H1 (cell line): ENCODE measurements at regions not wholly inside any gene's neighbourhood (a gene's known extent, or its start where the extent isn't known, plus 50 kb on each side); places are given as distances from the start of the nearest gene placed in this dataset.

ENCODE experiments used
- CEBPB ChIP-seq: IDR thresholded peaks from 2 replicates; pipeline ENCODE4 v1.6.1; 2012; ENCODE audit warnings: low read depth, low read length
- CTCF ChIP-seq, 3 experiments: IDR thresholded peaks; 1 replicate in 2 of 3; 2 replicates in 1 of 3; pipeline versions ENCODE4 v1.5.1 to v1.6.1; 2011; ENCODE audit warnings: low read length in 3 of 3, mild to moderate bottlenecking in 3 of 3, inconsistent platforms in 2 of 3, low read depth in 1 of 3, moderate library complexity in 1 of 3; ENCODE audit not compliant: insufficient read depth in 1 of 3; ENCODE audit errors: control extremely low read depth in 1 of 3
- EZH2 ChIP-seq: fragments of 200-600 bp; sonication (generic); IDR thresholded peaks from 2 replicates; pipeline ENCODE4 v1.7.1; 2012; ENCODE audit warnings: low read depth, mild to moderate bottlenecking, moderate library complexity, low read length, inconsistent platforms; ENCODE audit not compliant: severe bottlenecking
- FOSL1 ChIP-seq: IDR thresholded peaks from 2 replicates; pipeline ENCODE4 v1.6.1; 2011; ENCODE audit warnings: mild to moderate bottlenecking, low read depth, low read length, moderate library complexity; ENCODE audit not compliant: insufficient read depth
- HDAC2 ChIP-seq, 2 experiments: fragments of 300-600 bp in 1 of 2; sonication (generic) in 1 of 2; IDR thresholded peaks; 2 replicates each; pipeline ENCODE4 v1.6.1; 2011 to 2012; ENCODE audit warnings: low read depth in 2 of 2, low read length in 2 of 2, mild to moderate bottlenecking in 2 of 2, moderate library complexity in 2 of 2, borderline replicate concordance in 1 of 2, inconsistent platforms in 1 of 2
- JUN ChIP-seq: IDR thresholded peaks from 2 replicates; pipeline ENCODE4 v1.6.1; 2011; ENCODE audit warnings: low read depth, mild to moderate bottlenecking, improper control_type of control experiment, low read length
- KDM5A ChIP-seq: fragments of 200-600 bp; IDR thresholded peaks from 2 replicates; pipeline ENCODE4 v1.7.1; 2012; ENCODE audit warnings: mild to moderate bottlenecking, low read length, inconsistent platforms, mixed read lengths
- MAFK ChIP-seq: IDR thresholded peaks from 2 replicates; pipeline ENCODE4 v1.6.1; 2012; ENCODE audit warnings: low read depth, mild to moderate bottlenecking, improper control_type of control experiment, low read length
- POLR2A ChIP-seq, 2 experiments: IDR thresholded peaks; 1 replicate in 1 of 2; 2 replicates in 1 of 2; pipeline ENCODE4 v1.6.1; 2011; ENCODE audit warnings: low read depth in 2 of 2, low read length in 2 of 2, mild to moderate bottlenecking in 2 of 2; ENCODE audit errors: control extremely low read depth in 1 of 2
- POLR2AphosphoS5 ChIP-seq: IDR thresholded peaks from 2 replicates; pipeline ENCODE4 v1.6.1; 2011; ENCODE audit warnings: low read depth, low read length
- RXRA ChIP-seq: IDR thresholded peaks from 2 replicates; pipeline ENCODE4 v1.6.1; 2011; ENCODE audit warnings: low read depth, mild to moderate bottlenecking, low read length, moderate library complexity; ENCODE audit not compliant: insufficient read depth
- SIX5 ChIP-seq: IDR thresholded peaks from 2 replicates; pipeline ENCODE4 v1.6.1; 2011; ENCODE audit warnings: mild to moderate bottlenecking, low read depth, low read length
- TAF1 ChIP-seq: IDR thresholded peaks from 2 replicates; pipeline ENCODE4 v1.6.1; 2011; ENCODE audit warnings: mild to moderate bottlenecking, low read depth, low read length
- TF ChIP-seq, protein P1 (sequence below): IDR thresholded peaks from 2 replicates; pipeline ENCODE4 v1.6.1; 2012; ENCODE audit warnings: low read length, inconsistent platforms

DNA sequence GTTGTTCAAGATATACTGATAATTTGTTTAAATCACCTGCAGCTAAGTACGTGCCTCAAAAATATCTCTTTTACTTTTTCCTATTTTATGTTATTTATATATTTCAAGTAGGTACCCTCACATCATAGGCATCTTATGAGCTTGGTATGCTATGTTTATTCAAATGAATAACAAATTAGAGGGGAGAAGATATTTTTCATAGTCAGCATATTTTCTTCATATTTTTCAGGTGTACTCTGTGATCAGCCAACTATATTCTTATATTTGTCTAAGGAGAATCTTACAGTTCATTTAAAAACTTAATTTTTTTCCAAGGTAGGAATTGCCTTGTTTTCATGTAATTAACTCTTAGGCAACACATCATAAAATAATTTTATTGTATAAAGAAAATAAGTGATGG, 421.1 kb upstream of the GRM7 start:
- TF ChIP-seq CTCF (IDR thresholded peaks at IDR 0.05; ENCODE audit: control extremely low read depth in 1 of 3, insufficient read depth in 1 of 3, low read depth in 1 of 3, low read length in 3 of 3) (no peak), HDAC2 (IDR thresholded peaks at IDR 0.05; ENCODE audit: borderline replicate concordance in 1 of 2, low read depth in 2 of 2, low read length in 2 of 2) (no peak), MAFK (peak; percentile 72; the same call in 1 of the 2 replicates), EZH2 (no peak), JUN (no peak), RXRA (no peak), CEBPB (no peak), TAF1 (no peak), FOSL1 (no peak), POLR2AphosphoS5 (no peak), KDM5A (no peak), POLR2A (IDR thresholded peaks at IDR 0.05; ENCODE audit: control extremely low read depth in 1 of 2, low read depth in 2 of 2, low read length in 2 of 2) (no peak), SIX5 (no peak)
- TF ChIP-seq, protein P1, sequence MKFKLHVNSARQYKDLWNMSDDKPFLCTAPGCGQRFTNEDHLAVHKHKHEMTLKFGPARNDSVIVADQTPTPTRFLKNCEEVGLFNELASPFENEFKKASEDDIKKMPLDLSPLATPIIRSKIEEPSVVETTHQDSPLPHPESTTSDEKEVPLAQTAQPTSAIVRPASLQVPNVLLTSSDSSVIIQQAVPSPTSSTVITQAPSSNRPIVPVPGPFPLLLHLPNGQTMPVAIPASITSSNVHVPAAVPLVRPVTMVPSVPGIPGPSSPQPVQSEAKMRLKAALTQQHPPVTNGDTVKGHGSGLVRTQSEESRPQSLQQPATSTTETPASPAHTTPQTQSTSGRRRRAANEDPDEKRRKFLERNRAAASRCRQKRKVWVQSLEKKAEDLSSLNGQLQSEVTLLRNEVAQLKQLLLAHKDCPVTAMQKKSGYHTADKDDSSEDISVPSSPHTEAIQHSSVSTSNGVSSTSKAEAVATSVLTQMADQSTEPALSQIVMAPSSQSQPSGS: no peak
